OCI-LY3 (cell line): ENCODE measurements at regions not wholly inside any gene's neighbourhood (a gene's known extent, or its start where the extent isn't known, plus 50 kb on each side); places are given as distances from the start of the nearest gene placed in this dataset.

Experiments used
- H2AFZ ChIP-seq: fragments of 200-600, 300-600 bp; shearing (Covaris generic); 2 replicates; pipeline ENCODE4 v1.6.0; 2014; ENCODE audit warnings: antibody characterized with exemption, low read depth, low read length
- H3K27ac ChIP-seq: fragments of 200-600, 300-600 bp; sonication (generic); 2 replicates; pipeline ENCODE4 v1.5.1; 2014; ENCODE audit warnings: mild to moderate bottlenecking, low read length, moderate library complexity, mixed read lengths
- H3K27me3 ChIP-seq: fragments of 200-600, 300-600 bp; sonication (generic); 2 replicates; pipeline ENCODE4 v1.6.1; 2014; ENCODE audit warnings: low read depth, low read length, mixed read lengths
- H3K36me3 ChIP-seq: fragments of 200-600, 300-600 bp; sonication (generic); replicated peaks from 2 replicates; pipeline ENCODE3; 2014; ENCODE audit warnings: low read depth, low read length, mixed read lengths
- H3K4me1 ChIP-seq: fragments of 300-600, 200-600 bp; sonication (generic); 2 replicates; pipeline ENCODE4 v1.6.1; 2014; ENCODE audit warnings: low read length, mixed read lengths
- H3K4me2 ChIP-seq: fragments of 200-600, 300-600 bp; sonication (generic); 2 replicates; pipeline ENCODE4 v1.6.1; 2014; ENCODE audit warnings: low read length, mixed read lengths
- H3K4me3 ChIP-seq: fragments of 300-600, 200-600 bp; sonication (generic); 2 replicates; pipeline ENCODE4 v1.5.1; 2014; ENCODE audit warnings: antibody characterized with exemption, mild to moderate bottlenecking, low read length, moderate library complexity
- H3K79me2 ChIP-seq: fragments of 300-600, 200-600 bp; shearing (Covaris generic); 2 replicates; pipeline ENCODE4 v1.6.1; 2014; ENCODE audit warnings: mild to moderate bottlenecking, low read length, mixed read lengths
- H3K9ac ChIP-seq: fragments of 300-600, 200-600 bp; shearing (Covaris generic); 2 replicates; pipeline ENCODE4 v1.6.0; 2014; ENCODE audit warnings: mild to moderate bottlenecking, low read length, moderate library complexity
- H3K9me3 ChIP-seq: fragments of 200-600, 300-600 bp; shearing (Covaris generic); 2 replicates; pipeline ENCODE4 v1.6.1; 2014; ENCODE audit warnings: low read length, mixed read lengths; ENCODE audit not compliant: insufficient read depth
- H4K20me1 ChIP-seq: fragments of 200-600, 300-600 bp; sonication (generic); 2 replicates; pipeline ENCODE4 v1.6.1; 2016; ENCODE audit warnings: low read length, mixed read lengths; ENCODE audit not compliant: insufficient read depth
- EZH2phosphoT487 ChIP-seq: fragments of 200-600 bp; shearing (Covaris generic); IDR thresholded peaks from 2 replicates; pipeline ENCODE4 v1.6.1; 2018; ENCODE audit warnings: antibody characterized with exemption, mixed run types, low read depth
- TF ChIP-seq, protein P1 (sequence below): fragments of 200-600, 300-600 bp; sonication (generic); IDR thresholded peaks from 2 replicates; pipeline ENCODE4 v1.5.1; 2014; ENCODE audit warnings: antibody characterized with exemption, low read length, low read depth

DNA sequence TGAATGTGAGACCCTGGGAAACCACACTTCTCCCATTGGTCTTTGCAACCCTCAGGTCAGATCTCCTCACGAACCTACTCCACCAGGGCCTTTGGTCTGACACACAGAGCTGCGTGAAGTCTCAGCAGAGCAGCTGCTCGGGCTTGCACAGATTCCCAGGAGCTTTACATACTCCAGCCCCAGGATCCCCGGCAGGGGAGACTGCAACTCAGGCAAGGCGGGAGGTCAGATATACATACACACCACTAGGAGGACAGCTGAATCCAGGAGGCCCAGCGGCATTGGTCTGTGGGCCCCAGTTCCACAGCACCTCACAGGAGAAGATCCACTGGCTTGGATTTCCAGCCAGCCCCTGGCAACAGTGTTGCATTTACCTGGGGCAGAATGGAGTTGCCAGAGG lies 239.2 kb downstream of the GPAM start:
- H3K9ac ChIP-seq = no peak overlapping the region
- H3K9me3 ChIP-seq = no peaks in the 10 kb centered on the region
- no peaks in the 10 kb centered on the region for H3K36me3 ChIP-seq
- no peak overlapping the region for H3K4me2 ChIP-seq
- TF ChIP-seq EZH2phosphoT487 = no peak
- TF ChIP-seq, protein P1, sequence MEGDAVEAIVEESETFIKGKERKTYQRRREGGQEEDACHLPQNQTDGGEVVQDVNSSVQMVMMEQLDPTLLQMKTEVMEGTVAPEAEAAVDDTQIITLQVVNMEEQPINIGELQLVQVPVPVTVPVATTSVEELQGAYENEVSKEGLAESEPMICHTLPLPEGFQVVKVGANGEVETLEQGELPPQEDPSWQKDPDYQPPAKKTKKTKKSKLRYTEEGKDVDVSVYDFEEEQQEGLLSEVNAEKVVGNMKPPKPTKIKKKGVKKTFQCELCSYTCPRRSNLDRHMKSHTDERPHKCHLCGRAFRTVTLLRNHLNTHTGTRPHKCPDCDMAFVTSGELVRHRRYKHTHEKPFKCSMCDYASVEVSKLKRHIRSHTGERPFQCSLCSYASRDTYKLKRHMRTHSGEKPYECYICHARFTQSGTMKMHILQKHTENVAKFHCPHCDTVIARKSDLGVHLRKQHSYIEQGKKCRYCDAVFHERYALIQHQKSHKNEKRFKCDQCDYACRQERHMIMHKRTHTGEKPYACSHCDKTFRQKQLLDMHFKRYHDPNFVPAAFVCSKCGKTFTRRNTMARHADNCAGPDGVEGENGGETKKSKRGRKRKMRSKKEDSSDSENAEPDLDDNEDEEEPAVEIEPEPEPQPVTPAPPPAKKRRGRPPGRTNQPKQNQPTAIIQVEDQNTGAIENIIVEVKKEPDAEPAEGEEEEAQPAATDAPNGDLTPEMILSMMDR = no peak
- H2AFZ ChIP-seq = no peak overlapping the region
- no peak overlapping the region for H3K4me3 ChIP-seq
- no peaks in the 10 kb centered on the region for H3K4me1 ChIP-seq
- no peaks in the 10 kb centered on the region for H3K79me2 ChIP-seq
- H3K27me3 ChIP-seq = no peaks in the 10 kb centered on the region
- no peak overlapping the region for H3K27ac ChIP-seq
- H4K20me1 ChIP-seq = no peaks in the 10 kb centered on the region

DNA sequence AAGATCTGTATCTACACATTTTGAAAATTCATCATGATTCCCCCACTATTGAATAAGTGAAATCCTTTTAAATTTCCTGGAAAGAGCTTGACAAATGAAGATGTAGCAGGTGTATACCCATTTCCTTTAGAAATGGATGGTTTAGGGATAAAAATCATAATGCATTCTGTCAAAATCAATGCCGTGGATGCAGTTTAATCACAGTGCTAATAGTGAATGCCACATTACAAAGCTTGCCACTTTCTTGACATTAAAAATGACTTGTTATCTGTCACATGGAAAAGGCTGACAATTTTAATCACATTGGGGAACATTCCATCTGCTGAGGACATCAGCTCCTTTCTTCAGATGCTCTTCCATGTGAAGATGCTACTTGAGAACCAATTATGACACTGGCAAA lies 229.6 kb downstream of the GPAM start:
- no peaks in the 10 kb centered on the region for H4K20me1 ChIP-seq
- H3K27ac ChIP-seq = no peak overlapping the region
- H3K4me2 ChIP-seq = no peak overlapping the region
- no peak overlapping the region for H3K4me3 ChIP-seq
- H2AFZ ChIP-seq = no peak overlapping the region
- no peak overlapping the region for H3K9ac ChIP-seq
- no peaks in the 10 kb centered on the region for H3K9me3 ChIP-seq
- H3K36me3 ChIP-seq = no peaks in the 10 kb centered on the region
- H3K79me2 ChIP-seq = no peaks in the 10 kb centered on the region
- H3K4me1 ChIP-seq = no peaks in the 10 kb centered on the region
- TF ChIP-seq, protein P1 = no peak
- no peak for TF ChIP-seq EZH2phosphoT487
- H3K27me3 ChIP-seq = no peaks in the 10 kb centered on the region

DNA sequence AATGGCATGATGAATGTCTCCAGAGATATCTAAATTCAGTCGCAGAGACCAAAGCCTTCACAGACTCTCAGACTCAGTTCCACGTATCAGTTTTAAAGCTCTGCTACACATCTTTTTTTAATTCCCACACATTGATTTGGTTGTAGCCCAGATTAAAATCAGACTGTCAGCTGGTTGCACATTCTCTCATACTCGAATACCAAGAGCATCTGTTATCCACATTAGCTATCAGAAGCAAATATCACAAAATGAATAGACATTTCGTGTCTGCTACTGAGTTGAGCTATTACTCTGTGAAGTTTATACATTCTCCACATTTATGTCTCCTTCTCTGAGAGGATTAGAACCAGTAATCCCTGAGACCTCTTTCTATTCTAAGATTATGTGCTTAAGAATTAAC lies 229.2 kb downstream of the GPAM start:
- Histone ChIP-seq H3K79me2 (no peaks in the 10 kb centered on the region), H3K9ac (no peak overlapping the region), H3K4me1 (no peaks in the 10 kb centered on the region), H3K27ac (no peak overlapping the region), H3K4me2 (no peak overlapping the region), H2AFZ (no peak overlapping the region), H3K36me3 (no peaks in the 10 kb centered on the region), H3K27me3 (no peaks in the 10 kb centered on the region), H3K4me3 (no peak overlapping the region), H3K9me3 (no peaks in the 10 kb centered on the region), H4K20me1 (no peaks in the 10 kb centered on the region)
- TF ChIP-seq, protein P1 = no peak
- no peak for TF ChIP-seq EZH2phosphoT487

DNA sequence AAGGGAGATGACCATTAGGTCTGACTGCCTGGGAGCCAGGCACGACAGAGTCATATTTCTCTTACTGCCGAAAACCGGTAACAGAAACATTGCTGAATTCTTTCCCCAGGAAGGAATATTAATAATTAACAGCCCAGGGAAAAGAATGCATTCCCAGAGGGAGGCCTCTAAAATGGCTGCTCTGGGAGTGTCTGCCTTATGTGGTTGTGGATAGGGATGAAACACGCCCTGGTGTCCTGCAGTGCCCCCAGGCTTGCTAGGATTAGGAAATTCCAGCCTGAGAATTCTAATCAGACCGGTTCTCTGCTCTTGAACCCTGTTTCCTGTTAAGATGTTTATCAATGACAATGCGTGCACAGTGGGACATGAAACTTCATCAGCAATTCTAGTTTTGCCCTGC lies 226.7 kb downstream of the GPAM start:
- TF ChIP-seq, protein P1 = no peak
- no peak for TF ChIP-seq EZH2phosphoT487
- Histone ChIP-seq H4K20me1 (no peaks in the 10 kb centered on the region), H3K79me2 (no peaks in the 10 kb centered on the region), H3K4me1 (no peaks in the 10 kb centered on the region), H3K9ac (no peak overlapping the region), H3K27me3 (no peaks in the 10 kb centered on the region), H3K36me3 (no peaks in the 10 kb centered on the region), H3K27ac (no peak overlapping the region), H3K9me3 (no peaks in the 10 kb centered on the region), H3K4me2 (no peak overlapping the region), H3K4me3 (no peak overlapping the region), H2AFZ (no peak overlapping the region)
